ELR (cell line): ENCODE measurements at regions not wholly inside any gene's neighbourhood (a gene's known extent, or its start where the extent isn't known, plus 50 kb on each side); places are given as distances from the start of the nearest gene placed in this dataset.

Experiments used
- DNase-seq: peaks from one replicate; pipeline ENCODE4 v3.0.0-alpha.2; 2015; ENCODE audit warnings: low read depth

- DNase-seq = no peak
Observed at GRCh38 chr9:18074041-18074440, 399.9 kb upstream of the ADAMTSL1 start.

GRCh38 chr9:18075253-18075952 lies 398.6 kb upstream of the ADAMTSL1 start:
- DNase-seq = no peak

GRCh38 chr9:18077941-18078678 lies 395.8 kb upstream of the ADAMTSL1 start:
- DNase-seq = no peak

- no peak for DNase-seq
Observed at GRCh38 chr9:18092138-18092537, 381.8 kb upstream of the ADAMTSL1 start.

GRCh38 chr9:18106006-18106560 lies 367.9 kb upstream of the ADAMTSL1 start:
- DNase-seq = no peak

- DNase-seq = no peak
Observed at GRCh38 chr9:18109675-18110074, 364.3 kb upstream of the ADAMTSL1 start.

GRCh38 chr9:18111146-18111545 lies 362.8 kb upstream of the ADAMTSL1 start:
- no peak for DNase-seq

- no peak for DNase-seq
Observed at GRCh38 chr9:18114559-18115475, 359.1 kb upstream of the ADAMTSL1 start.

- no peak for DNase-seq
Observed at GRCh38 chr9:18118268-18118667, 355.7 kb upstream of the ADAMTSL1 start.

GRCh38 chr9:18122171-18122570 lies 351.8 kb upstream of the ADAMTSL1 start:
- peak; percentile 13 for DNase-seq

- no peak for DNase-seq
Observed at GRCh38 chr9:18124760-18125159, 349.2 kb upstream of the ADAMTSL1 start.

GRCh38 chr9:18126831-18127498 lies 347.0 kb upstream of the ADAMTSL1 start:
- DNase-seq = no peak

- no peak for DNase-seq
Observed at GRCh38 chr9:18127499-18127875, 346.5 kb upstream of the ADAMTSL1 start.

GRCh38 chr9:18129809-18130334 lies 344.1 kb upstream of the ADAMTSL1 start:
- no peak for DNase-seq

GRCh38 chr9:18136354-18136994 lies 337.5 kb upstream of the ADAMTSL1 start:
- DNase-seq = no peak

GRCh38 chr9:18137815-18138214 lies 336.1 kb upstream of the ADAMTSL1 start:
- peak; percentile 6 for DNase-seq

GRCh38 chr9:18138656-18139055 lies 335.3 kb upstream of the ADAMTSL1 start:
- no peak for DNase-seq

- no peak for DNase-seq
Observed at GRCh38 chr9:18141681-18142080, 332.3 kb upstream of the ADAMTSL1 start.

- DNase-seq = peak; percentile 12
Observed at GRCh38 chr9:18143073-18143745, 330.7 kb upstream of the ADAMTSL1 start.

GRCh38 chr9:18146329-18146728 lies 327.6 kb upstream of the ADAMTSL1 start:
- no peak for DNase-seq
